ENCODE measurements at regions not wholly inside any gene's neighbourhood (a gene's known extent, or its start where the extent isn't known, plus 50 kb on each side); places are given as distances from the start of the nearest gene placed in this dataset.
"Not testable (repeated sequence)": the region's sequence is repeated elsewhere in the genome, so short reads cannot be mapped to it uniquely, and the experiment has no call there.

DNA sequence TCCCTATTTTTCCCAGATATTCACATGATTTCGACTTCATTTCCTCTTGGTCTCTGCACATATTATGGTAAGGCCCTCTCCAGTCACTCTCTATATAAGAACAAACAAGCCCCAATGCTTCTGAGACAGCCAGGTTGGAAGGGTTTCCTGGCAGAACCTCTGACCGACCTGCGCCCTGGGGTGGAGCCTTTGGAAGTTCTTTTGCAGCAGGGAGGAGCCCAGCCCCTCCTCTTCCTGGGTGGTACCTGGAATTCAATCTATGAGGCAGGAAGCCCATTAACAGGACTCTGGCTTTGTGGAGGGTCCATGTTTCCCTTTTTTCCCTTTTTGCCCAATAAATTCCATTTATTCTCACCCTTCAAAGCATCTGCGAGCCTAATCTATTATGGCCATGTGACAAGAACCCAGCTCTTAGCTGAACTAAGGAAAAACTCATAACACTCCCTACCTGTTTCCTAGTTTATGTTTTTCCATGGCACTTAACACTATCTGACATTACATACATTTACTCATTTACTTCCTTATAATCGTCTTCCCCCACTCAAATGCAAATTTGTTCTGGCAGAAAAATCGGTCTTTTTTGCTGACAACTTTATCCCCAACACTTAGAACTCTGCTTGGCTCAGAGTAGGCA, 92.5 kb upstream of the FRMD4A start:
- no peak for DNase-seq

DNA sequence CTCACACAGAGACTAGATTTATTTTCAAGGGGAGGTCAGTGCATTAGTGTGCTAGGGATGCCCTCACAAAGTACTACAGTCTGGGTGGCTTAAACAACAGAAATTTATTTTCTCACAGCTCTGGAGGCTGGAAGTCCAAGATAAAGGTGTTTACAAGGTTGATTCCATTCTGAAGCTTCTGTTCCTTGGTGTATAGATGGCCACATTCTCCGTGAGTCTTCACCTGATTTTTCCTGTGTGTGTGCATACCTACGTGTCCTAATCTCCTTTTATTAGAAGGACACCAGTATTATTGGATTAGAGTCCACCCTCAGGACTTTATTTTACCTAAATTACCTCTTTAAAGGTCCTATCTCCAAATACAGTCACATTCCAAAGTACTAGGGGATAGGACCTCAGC, 91.7 kb upstream of the FRMD4A start:
- no peak for DNase-seq

DNA sequence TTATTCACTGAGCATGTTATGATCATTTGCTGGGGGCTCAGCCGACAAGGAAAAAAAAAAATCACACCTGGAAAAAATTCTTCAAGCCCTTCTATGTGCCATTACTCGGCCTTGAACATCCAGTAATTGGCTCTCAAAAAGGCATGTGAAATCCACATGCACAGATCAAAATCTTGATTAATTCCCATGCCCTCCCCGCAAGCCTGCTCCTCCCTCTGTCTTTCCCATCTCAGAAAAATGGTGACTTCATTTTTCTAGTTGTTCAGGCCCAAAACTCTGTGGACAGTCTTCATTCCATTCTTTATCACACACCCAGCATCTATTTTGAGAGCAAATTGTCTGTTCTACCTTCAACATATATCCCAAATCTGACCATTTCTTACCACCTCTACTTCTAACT, 91.2 kb upstream of the FRMD4A start:
- DNase-seq, result no peak

DNA sequence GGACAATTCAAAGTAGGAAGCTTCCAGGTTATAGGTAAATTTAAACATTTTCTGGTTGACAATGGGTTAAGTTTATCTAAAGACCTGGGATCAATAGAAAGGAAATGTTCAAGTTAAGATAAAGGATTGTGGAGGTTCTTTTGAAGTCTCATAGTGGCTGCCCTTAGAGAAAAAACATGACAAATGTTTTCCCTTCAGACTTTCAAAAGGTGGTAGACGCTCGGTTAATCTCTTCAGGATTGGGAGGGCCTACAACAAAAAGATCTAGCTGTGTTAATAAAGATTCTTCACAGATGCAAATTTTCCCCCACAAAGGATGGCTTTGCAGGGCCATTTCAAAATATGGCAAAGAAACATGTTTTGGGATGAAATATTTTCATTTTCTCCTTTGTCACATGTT, 86.6 kb upstream of the FRMD4A start:
- DNase-seq, result not testable (repeated sequence)

DNA sequence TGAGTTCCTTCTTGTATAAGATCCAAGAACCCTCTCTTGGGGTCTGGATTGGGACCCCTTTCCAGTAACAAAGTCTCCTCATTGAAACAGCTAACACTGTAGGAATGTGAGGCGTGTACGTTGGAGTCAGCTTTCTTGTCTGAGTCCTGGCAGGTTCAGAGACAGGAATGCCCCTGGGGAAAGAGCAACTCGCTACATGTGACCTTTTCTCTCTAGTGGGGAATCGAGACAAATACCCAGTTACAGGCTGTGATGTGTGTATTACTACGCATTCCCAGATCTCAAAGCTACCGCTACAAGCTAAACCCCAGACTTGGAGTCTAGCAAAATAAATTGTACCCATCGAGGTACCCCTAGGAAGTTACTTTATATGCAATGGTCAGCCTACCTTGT, 85.6 kb upstream of the FRMD4A start:
- no peak for DNase-seq

DNA sequence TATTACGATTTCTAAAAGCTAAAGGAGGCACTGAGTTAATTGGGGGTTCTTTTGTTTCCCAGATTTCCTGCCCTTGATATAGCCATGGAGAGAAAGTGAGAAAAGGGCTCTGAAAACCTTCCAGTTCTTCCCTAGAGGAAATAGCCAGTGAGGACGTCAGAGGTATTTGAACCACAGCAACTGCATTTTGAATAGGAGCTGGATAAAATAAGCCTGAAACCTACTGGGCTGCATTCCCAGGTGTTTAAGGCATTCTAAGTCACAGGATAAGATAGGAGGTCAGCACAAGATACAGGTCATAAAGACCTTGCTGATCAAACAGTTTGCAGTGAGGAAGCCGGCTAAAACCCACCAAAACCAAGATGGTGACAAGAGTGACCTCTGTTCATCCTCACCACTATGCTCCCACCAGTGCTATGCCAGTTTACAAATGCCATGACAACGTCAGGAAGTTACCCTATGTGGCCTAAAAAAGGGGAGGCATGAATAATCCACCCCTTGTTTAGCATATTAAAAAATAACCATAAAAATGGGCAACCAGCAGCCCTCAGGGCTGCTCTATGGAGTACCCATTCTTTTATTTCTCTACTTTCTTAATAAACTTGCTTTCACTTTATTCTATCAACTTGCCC, 85.1 kb upstream of the FRMD4A start:
- DNase-seq, result no peak

DNA sequence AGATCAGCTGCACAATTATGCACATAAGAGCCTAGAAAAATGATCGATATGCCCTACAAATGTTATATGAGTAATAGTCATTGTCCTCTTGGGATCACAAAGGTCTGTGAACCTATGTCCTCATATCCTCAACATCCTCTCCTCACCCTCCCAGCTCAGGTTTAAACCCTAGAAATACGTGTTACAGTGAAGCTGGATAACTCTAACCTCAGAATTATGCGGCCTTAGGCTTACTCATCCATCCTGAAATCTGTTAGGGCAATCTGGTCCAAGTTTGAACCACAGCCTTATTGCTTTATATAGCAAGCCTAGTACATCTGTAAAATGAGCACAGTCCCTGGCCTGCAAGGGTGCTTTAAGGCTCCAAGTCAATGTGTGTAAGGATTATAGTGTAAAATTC, 84.2 kb upstream of the FRMD4A start:
- no peak for DNase-seq

DNA sequence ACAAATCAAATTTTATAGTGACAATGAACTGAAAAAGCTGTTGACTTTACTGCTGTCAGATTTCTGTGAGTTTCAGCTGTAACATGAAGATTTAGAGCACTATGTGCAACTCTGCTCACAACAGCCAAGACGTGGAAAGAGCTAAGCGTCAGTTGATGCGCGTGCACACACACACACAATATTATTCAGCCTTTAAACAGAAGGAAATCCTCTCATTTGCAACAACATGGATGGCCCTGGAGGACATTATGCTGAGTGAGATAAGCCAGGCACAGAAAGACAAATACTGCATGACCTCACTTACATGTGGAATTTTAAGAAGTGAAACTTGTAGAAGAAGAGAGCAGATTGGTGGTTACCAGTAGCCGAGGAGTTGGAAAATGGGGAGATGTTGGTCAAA, 82.8 kb upstream of the FRMD4A start:
- DNase-seq, result no peak

DNA sequence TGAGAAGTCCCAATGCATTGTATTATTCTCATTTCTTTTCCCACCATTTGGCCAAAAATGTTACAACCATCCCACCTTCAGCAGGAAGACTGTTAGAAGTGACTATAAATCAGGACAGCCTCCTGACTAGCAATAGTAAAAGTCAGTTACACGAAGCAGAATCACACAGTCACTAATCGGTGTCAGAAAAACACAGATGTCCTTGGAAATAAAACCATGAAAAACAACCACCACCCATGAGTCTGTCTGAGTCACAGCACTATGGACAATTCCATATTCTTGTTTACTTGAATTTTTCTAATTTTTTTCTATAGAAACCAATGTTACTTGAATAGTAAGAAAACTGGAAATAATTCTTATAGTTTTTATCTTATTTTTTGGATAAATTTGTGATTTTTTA, 81.9 kb upstream of the FRMD4A start:
- DNase-seq, result no peak

DNA sequence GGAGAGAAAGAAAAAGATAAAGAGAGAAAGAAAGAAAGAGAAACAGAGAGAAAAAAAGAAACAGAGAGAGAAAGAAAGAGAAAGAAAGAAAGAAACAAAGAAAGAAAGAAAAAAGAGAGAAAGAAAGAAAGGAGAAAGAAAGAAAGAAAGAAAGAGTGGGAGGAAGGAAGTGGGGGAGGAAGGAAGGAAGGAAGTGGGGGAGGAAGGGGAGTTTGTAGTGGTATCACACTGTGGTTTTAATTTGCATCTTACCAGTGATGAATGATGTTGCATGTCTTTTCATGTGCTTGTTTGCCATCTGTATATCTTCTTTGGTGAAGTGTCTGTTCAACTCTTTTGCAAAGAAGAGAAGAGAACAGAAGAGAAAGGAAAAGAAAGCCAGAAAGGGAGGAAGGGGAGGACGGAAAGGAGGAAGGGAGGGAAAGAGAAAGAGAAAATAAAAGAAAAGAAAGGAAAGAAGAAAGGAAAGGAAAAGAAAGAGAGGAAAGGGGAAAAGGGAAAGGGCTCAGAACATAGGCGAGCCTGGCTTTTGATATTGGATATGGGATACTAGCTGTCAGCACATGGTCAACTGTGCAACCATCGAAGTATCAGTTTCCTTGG, 79.2 kb upstream of the FRMD4A start:
- DNase-seq, result no peak

DNA sequence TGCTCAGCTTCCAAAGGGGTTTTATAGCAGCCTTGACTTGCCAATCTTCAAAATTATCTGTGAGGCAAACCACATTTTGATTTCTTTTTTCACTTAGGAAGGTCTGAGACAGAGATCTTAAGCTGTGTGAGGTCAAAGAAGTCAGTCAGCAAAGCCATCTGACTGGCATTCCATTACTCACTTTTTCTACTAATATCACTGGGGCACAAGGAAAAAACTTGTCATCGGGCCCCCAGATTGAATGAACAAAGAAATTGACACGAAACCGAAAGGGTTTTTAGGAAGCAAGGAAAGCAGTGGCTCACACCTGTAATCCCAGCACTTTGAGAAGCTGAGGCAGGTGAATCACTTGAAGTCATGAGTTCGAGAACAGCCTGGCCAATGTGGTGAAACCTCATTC, 78.5 kb upstream of the FRMD4A start:
- no peak for DNase-seq

DNA sequence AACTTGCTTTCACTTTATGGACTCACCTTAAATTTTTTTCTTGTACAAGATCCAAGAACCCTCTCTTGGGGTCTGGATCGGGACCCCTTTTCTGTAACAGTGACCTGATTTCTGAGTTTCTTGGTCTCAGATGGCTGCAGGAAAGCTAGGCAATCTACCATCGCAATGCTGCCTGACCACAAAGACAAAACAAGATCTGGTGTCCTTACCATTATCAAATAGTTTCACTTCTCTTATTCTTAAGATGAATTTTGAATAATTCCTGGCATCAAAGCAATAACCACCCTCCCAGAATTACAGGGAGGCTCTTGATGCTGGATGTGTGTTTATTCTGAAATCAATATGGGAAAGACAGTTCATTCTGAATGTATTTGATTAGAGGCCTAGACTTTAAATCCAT, 77.4 kb upstream of the FRMD4A start:
- DNase-seq, result no peak

DNA sequence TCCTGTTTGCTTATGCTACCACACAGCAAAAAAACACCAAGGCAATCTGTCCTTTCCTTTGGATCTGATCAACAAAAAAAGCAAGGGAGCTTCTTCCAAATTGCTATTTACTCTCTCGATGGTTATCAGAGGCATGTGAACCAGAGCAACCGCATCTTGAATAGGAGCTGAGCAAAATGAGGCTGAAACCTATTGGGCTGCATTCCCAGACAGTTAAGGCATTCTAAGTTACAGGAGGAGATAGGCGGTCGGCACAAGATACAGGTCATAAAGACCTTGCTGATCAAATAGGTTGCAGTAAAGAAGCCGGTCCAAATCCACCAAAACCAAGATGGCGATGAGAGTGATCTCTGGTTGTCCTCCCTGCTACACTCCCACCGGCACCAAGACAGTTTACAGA, 76.8 kb upstream of the FRMD4A start:
- DNase-seq, result no peak

DNA sequence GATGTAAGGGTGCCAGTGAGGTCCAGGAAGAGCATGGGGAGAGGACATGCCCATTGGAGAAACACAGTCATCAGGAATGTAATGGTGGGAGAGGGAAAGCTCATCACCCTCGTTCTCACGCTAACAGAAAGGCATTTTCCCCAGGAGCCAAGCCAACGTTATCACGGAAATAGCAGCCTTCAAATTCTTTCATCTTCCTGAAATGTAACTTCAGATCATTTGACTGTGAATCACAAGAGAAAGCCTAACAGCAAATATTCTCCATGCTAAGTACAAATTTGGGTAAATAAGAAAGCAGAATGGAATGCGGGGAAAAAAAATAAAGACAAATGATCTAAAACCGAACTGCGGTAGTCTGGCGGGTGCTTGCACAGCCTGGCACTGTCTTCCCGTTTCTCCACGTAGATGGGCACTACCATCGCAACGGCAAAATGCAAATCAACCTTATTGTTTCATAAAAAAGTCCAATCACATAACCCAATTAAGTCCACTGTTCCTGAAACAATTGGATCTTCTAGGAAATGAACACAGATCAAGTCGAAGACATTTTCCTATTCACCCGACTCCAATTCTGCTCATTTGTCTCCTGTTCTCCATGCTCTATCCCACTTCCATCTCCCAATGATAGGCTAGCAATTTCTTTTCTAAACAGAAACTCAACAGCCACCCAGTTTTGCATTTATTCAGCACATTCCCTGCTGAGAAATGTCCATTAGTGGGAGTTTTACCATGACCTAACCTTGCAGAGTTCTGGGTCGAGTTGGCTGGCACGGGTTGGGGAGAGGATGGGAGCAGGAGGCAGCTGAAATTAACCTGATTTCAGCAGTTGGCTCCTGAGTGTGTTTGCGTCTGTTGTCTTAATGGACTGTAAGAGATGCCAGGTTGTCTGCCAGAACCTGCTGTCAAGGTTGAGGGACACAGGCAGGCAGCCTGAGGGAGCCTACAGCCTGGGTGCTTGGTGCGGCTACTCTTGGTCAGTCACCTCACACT, 74.6 kb upstream of the FRMD4A start:
- DNase-seq, result no peak

DNA sequence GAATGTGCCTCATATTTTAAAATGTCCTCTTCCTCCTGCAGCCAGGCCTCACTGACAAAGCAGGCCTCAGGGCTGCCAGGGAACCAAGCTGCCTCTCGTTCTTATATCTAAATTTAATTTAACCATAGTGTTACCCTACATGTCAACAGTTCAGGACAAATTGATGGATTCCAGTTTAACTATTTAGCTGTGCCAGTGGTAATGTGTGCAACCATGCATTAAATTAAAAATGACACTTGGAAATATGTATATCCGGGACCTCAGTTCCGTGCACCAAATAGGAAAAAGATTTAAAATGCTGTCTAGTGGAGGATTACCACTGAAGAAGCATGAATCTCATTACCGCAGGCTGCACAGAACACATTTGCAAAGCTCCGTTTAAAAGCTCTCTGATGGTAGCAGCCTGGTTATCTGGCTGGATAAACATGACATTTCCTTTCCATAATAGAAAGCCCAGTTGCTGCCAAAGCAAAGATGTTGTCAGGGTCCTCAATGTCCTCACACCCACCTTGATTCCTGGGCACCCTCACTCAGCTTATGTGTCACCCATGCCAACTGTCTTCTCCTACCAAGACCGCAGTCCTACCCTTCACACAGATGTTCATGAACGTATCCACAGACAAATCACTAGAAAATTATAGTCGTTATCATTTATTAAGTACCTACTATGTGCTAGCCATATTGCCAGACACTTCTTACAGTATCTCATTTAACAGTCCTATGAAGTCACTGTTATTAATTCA, 73.3 kb upstream of the FRMD4A start:
- no peak for DNase-seq

DNA sequence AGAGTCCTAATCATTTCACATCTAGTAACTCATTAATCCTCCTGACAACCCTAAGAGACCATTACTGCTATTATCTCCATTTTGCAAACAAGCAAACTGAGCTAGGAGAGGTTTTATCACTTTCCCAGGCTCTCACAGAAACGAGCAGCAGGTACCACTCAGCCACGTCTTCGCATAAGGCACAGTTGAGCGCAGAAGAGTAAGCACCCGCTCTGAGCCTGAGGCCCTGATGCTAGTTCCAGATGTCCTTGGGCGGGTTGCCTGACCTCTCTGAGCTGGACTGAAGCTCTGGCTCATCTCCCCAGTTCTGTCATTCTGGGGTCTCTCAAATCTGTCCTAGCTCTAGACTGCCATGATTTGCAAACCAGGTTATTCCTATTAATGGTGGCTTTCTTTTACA, 72.6 kb upstream of the FRMD4A start:
- DNase-seq, result no peak

DNA sequence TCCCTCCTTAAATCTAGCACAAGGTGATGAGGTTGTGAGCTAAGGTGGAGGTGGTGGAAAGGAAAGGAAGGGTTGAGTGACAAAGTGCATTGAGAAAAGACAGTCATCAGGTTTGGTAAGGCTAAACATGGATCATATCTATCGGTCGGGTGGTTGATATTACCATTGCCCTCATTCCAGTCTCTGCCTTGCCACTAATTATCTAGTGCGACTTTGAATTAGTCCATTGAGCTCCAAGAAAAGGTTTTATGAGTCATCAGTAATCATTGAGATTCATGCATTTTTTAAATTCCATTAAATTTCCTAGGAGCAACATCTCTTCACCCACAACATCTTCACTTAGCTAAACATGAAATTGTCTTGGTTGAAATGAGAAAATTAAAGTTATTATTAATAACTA, 68.9 kb upstream of the FRMD4A start:
- DNase-seq, result no peak

DNA sequence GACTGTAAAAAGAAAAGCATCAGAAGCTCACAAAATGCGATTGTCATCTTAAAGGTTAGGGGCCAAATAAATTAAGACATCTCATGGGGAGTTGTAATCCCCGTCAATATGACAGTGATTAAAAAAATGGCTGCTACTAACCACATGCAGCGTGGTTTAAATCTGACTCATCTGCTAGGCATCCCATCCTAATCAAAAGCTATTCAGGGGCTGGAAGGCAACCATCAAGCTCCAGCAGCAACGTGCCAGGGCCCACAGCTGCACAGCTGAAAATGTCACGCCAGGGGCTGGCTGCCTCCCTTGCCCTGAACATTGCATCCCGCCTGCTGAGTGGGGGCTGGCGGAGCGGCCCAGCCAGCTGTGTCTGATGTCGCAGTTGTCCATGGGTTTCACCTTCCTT, 66.3 kb upstream of the FRMD4A start:
- no peak for DNase-seq

DNA sequence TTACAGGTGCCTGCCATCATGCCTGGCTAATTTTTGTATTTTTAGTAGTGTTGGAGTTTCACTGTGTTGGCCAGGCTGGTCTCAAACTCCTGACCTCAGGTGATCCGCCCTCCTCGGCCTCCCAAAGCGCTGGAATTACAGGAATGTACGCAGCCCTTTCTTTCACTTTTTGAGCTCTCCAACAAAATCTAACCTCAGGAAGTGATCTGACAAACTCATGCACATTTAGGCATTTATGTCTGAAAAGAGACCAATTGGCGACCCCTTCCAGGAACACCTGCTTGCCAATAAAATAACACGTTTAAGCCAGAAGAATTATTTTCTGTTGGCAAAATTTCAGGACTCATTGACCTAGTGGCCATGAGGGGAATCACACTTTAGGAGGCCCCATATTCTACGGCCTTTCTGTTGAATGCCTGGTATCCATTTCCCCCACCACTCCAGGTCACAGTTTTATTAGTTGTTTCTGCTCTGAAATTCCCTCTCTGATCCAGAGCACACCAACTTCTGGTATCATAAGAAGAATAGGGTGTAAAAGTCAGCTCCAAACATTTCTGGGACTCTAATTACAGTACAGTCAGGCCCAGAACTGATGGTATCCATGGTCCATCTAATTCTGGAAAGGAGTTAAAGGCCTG, 65.8 kb upstream of the FRMD4A start:
- no peak for DNase-seq

DNA sequence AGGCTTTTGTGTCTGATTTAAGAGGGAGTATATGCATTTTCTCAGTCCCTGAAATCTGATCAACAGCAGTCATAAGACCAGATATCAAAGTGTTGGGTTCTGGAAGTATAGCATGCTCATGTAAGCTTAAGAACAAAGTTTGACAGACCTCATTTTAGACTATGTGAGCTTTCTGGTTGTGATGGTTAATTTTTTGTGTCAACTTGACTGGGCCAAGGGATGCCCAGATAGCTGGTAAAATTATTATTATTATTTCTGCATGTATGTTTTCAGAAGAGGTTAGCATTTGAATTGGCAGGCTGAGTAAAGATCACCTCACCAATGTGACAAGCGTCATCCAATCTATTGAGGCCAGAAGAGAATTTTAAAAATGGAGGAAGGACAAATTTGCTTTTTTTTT, 63.5 kb upstream of the FRMD4A start:
- no peak for DNase-seq

DNA sequence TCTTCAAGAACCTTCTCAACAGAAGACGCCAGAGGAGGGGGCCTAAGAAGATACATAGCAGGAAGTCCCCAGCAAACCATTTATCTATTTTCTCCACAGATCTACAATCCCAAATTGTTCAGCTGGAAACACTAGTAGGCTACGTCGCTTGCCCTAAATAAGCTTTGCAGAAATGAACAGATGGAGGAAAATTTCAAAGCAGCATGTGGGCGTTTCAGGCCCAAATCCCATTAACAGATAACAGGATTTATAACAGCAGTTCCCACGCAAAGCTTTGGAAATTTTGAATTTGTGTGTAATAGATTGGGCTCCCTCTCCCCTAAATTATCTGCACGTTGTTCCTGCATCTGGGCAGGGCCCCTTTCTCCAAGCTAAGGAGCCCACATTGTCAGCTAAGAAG, 60.6 kb upstream of the FRMD4A start:
- DNase-seq, result peak; percentile 4

DNA sequence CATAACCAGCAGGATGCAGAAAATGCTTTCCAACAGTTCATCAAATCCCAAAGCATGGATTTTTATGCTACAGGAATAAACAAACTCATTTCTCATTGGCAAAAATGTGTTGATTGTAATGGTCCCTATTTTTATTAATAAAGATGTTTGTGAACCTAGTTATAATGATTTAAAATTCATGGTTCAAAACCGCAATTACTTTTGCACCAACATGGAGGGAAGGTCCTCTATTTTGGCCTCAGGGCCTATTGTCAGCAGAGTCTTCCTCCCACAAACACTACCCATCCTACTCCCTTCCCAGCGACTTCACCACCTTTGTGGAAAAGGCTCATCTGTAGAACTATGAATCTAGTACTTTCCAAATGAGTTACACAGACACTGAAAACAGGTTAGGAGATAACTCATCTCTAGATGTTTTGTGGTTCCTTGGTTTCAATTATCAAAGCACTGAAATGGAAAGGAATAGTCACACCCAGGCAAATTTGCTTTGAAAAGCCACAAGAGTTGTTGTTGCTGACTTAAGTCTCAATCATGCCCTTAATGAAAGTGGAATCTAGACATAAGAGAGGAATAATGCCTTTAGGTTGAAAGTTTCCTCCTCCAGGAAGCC, 59.4 kb upstream of the FRMD4A start:
- no peak for DNase-seq
